ENCODE measurements at regions not wholly inside any gene's neighbourhood (a gene's known extent, or its start where the extent isn't known, plus 50 kb on each side); places are given as distances from the start of the nearest gene placed in this dataset.
"Not testable (repeated sequence)": the region's sequence is repeated elsewhere in the genome, so short reads cannot be mapped to it uniquely, and the experiment has no call there.

DNA sequence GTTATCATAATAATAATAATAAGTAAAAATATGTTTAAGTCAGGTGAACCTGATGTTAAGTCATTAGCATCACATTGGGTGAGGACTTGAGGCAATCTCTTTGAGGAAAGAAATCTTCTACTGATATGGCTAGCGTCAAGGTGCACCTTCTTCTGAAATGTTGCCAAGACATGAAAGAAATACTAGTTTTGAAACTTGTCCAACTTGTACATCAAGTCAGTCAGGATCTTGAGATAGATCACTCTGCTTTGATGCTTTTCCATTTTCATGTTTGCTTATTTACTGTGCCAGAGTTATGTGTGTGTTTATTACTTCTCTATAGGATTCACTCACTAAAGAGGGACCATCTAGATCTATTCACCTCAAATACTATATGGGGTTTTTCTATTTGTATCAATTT is 90.0 kb upstream of the USP15 start:
- Mint-ChIP-seq H3K27me3 (no peaks in the 10 kb centered on the region), H3K4me3 (no peak overlapping the region), H3K4me1 (ENCODE audit: low read depth) (no peaks in the 10 kb centered on the region), H3K9me3 (ENCODE audit: low read depth) (no peaks in the 10 kb centered on the region), H3K36me3 (no peaks in the 10 kb centered on the region), H3K27ac (no peak overlapping the region)

DNA sequence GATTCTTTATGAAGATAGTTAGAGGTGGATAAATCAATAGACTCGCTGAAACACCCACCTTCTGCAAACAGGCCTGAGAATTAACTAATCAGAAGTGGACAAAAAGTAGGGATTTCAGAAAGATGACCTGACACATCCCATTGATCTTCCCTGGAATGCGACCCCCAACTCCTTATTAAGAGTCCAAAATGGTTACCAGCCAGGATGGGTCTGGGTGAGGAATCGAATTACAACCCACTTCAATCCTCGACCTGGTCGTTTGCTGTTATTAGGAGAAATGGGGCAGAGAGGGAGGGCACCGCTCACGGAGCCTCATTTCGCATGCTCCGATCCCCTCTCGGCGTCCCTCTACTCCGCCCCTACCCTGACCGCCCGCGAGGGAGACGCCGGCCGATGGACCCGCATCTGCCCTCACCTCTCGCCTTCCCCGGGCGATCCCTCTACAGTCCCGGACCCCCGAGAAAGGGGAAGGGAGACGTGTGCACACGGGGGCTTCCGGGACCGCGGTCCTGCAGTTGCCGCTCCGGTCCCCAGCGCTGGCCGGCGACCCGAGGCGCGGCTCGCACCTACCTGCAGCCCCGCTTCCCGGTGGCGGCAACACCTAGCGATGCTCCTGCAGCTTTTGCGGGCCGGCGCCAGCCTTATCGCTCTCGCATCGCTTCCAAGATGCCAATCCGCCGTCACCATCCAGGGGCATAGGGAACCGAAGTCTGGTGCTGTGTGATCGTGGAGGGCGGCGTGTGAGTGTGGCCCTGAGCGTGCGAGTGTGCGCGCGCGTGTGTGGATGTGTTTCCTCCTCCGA is 69.3 kb upstream of the USP15 start:
- H3K27me3 Mint-ChIP-seq = peaks cover 23% of the 10 kb centered on the region
- H3K27ac Mint-ChIP-seq = no peak overlapping the region
- no peaks in the 10 kb centered on the region for H3K36me3 Mint-ChIP-seq
- H3K9me3 Mint-ChIP-seq (ENCODE audit: low read depth) = no peaks in the 10 kb centered on the region
- peaks cover 22% of the 10 kb centered on the region for H3K4me1 Mint-ChIP-seq (ENCODE audit: low read depth)
- peak overlapping the region; percentile 89 for H3K4me3 Mint-ChIP-seq

DNA sequence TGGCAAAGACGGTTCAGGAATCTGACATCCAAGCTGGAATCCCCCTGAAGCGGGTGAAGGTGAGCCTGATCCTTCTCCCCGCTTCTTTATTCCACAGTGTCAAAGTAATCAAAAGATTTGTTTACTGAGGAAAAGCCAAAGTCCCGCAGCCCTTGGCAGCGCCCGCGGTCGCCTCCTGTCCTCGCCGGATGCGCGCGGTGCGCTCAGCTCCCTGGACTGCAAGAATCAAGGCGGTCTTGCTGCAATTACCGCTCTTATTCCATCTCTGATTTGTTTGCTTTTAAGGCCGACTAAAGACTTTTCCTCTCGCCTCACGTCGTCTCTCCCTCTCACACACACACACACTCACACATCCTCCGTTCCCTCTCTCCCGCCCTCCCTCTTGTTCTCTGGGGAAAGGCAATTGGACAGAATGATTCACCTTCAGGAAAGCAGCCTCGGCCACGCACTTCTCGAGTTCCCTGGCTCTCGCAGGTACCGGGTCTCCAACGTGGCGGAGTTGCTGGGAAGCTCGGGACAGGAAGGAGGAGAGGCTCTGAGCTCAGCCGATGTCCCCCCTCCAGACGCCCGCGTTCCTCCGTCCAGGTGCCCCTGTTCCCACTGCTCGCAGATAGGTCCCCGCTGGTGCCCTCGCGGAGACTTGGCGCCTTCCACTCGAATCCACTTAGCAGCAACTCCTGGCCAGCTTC is 68.6 kb upstream of the USP15 start:
- H3K9me3 Mint-ChIP-seq (ENCODE audit: low read depth) = no peaks in the 10 kb centered on the region
- H3K36me3 Mint-ChIP-seq = no peaks in the 10 kb centered on the region
- peaks cover 23% of the 10 kb centered on the region for H3K27me3 Mint-ChIP-seq
- H3K4me3 Mint-ChIP-seq = peak overlapping the region; percentile 89
- peaks cover 22% of the 10 kb centered on the region for H3K4me1 Mint-ChIP-seq (ENCODE audit: low read depth)
- H3K27ac Mint-ChIP-seq = no peak overlapping the region

DNA sequence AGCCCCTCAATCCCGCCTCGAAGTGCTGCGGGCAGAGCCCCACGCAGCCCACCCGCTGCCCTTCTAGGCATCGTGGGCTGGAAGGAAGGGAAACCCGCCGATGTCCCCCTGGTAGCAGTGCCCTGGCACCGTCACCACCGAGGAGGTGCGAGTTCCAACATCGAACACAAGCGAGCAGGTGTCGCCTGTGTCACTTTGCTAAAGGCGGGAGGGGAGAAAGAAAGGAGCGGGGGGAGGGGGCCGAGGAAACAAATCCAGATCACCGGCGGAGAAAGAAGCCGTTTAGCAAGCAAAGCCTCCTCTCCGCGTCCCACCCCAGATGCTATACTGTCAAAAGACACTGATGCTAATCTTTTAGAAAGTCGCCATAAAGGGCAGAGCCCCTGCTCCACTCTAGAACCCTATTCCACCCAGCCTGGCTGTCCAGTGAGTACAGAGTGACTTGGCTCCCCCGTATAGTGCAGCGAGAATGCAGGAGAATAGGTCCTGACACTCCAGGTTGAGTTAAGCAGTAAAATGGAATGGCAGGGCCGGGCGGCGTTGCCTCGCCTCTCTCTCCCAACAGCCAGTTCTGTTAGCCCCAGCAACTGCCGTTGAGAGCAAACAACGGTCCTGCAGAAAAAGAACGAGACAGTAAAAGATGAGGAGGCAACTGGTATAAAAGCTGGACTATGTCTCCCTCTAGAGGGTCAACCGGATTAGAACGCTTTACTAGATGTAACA is 67.9 kb upstream of the USP15 start:
- Mint-ChIP-seq H3K4me1 (ENCODE audit: low read depth) (peaks cover 22% of the 10 kb centered on the region), H3K27ac (no peak overlapping the region), H3K36me3 (no peaks in the 10 kb centered on the region), H3K9me3 (ENCODE audit: low read depth) (no peaks in the 10 kb centered on the region), H3K4me3 (peak overlapping the region; percentile 89), H3K27me3 (peaks cover 23% of the 10 kb centered on the region)

DNA sequence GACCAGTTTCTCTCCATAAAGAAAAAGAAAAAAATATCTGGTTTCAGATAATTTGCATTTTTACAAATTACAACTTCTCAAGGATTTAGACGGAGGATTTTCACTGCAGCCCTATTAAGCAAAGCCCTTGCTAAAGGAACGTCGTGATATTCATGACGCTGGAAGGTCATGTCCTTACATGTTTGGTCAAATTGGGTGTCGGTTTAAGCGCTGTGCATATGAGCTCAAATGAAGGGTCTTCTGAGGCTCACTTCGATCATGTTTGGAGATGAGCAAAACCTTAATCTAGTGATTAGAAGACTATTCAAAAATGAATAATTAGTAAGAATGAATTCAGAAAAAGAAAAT is 67.3 kb upstream of the USP15 start:
- Mint-ChIP-seq H3K4me3 (no peak overlapping the region), H3K27ac (no peak overlapping the region), H3K4me1 (ENCODE audit: low read depth) (peaks cover 22% of the 10 kb centered on the region), H3K9me3 (ENCODE audit: low read depth) (peaks cover 1% of the 10 kb centered on the region), H3K27me3 (peaks cover 20% of the 10 kb centered on the region), H3K36me3 (no peaks in the 10 kb centered on the region)

DNA sequence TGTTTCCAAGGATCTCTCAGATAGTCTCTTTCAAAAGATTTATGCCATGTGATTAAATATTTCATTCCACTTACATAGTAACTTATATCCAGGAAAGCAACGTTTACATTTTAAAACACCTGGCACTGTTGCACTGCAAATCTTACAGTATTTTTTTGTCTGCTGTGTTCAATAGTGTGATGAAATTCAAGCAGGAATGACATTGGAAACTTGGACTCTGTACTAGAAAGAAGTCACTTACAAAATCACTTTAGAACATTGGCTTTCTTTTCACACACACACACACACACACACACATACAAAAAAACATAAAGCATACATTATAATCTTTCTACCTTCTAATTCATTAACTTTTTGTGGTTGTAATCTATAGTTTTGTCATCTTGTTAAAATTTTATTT is 66.2 kb upstream of the USP15 start:
- H3K9me3 Mint-ChIP-seq (ENCODE audit: low read depth) = peaks cover 5% of the 10 kb centered on the region
- H3K36me3 Mint-ChIP-seq = no peaks in the 10 kb centered on the region
- H3K27me3 Mint-ChIP-seq = peaks cover 20% of the 10 kb centered on the region
- no peak overlapping the region for H3K27ac Mint-ChIP-seq
- peaks cover 22% of the 10 kb centered on the region for H3K4me1 Mint-ChIP-seq (ENCODE audit: low read depth)
- H3K4me3 Mint-ChIP-seq = no peak overlapping the region

DNA sequence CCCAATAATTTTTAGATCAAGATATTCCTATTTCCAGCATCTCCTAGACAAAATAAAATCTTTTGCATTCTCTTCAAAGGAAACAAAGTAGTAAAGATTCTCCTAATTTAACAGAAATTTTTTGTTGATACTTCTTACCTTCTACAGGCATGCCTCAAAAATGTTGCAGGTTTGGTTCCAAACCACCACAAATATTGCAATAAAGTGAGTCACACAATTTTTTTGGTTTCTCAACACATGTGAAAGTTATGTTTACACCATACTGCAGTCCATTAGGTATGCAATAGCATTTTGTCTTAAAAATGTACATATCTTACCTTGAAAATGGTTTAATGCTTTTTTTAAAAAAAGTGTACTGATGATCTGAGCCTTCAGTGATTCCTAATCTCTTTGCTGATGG is 65.6 kb upstream of the USP15 start:
- peaks cover 5% of the 10 kb centered on the region for H3K9me3 Mint-ChIP-seq (ENCODE audit: low read depth)
- H3K27me3 Mint-ChIP-seq = peaks cover 18% of the 10 kb centered on the region
- no peak overlapping the region for H3K27ac Mint-ChIP-seq
- no peak overlapping the region for H3K4me3 Mint-ChIP-seq
- H3K4me1 Mint-ChIP-seq (ENCODE audit: low read depth) = peaks cover 22% of the 10 kb centered on the region
- H3K36me3 Mint-ChIP-seq = no peaks in the 10 kb centered on the region

DNA sequence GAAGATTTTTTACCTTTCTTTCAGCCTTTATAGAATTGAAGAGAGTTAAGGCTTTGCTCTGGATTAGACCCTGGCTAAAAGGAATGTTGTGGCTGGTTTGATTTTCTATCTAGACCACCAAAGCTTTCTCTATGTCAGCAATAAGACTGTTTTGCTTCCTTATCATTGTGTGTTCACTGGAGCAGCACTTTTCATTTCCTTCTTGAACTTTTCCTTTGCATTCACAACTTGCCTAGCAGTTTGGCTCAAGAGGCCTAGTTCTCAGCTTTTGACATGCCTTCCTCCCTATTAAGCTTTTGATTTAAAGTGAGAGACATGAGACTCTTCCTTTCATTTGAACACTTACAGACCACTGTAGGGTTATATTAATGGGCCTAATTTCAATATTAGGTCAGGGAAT is 64.1 kb upstream of the USP15 start:
- Mint-ChIP-seq H3K27ac (no peak overlapping the region), H3K36me3 (no peaks in the 10 kb centered on the region), H3K4me3 (no peak overlapping the region), H3K4me1 (ENCODE audit: low read depth) (peaks cover 11% of the 10 kb centered on the region), H3K27me3 (peaks cover 9% of the 10 kb centered on the region), H3K9me3 (ENCODE audit: low read depth) (peaks cover 14% of the 10 kb centered on the region)

DNA sequence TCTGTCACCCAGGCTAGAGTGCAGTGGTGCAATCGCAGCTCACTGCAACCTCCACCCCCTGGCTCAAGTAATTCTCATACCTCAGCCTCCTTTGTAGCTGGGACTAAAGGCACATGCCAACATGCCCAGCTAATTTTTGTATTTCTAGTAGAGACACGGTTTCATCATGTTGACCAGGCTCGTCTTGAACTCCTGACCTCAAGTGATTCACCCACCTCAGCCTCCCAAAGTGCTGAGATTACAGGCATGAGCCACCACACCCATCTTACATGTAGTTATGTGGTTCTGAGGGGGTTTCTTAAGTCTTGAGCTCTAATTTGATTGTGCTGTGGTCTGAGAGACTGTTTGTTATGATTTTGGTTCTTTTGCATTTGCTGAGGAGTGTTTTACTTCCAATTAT is 57.3 kb upstream of the USP15 start:
- not testable (repeated sequence) for H3K4me1 Mint-ChIP-seq (ENCODE audit: low read depth); H3K4me3 Mint-ChIP-seq; H3K27ac Mint-ChIP-seq; H3K27me3 Mint-ChIP-seq
- Mint-ChIP-seq H3K36me3 (peaks cover 10% of the 10 kb centered on the region), H3K9me3 (ENCODE audit: low read depth) (peaks cover 33% of the 10 kb centered on the region)

DNA sequence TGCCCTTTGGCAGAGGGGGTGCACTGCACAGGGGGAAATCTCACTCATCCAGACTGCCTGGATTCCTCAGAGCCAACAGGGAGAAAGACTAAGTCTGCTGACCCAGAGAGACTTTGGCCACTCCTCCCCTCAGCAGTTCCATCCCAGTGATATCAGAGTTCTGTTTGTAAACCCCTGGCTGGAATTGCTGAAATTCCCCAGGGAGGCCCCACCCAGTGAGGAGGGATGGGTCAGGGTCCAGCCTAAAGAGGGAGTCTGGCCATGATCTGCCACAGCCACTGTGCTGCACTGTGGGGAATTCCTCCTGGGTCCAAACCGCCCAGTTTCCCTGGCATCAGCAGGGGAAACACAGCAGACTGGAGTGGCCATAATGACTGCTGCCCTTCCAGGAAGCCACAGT is 54.9 kb upstream of the USP15 start:
- no peak overlapping the region for H3K4me3 Mint-ChIP-seq
- H3K27ac Mint-ChIP-seq = no peak overlapping the region
- H3K27me3 Mint-ChIP-seq = peaks cover 3% of the 10 kb centered on the region
- H3K36me3 Mint-ChIP-seq = peaks cover 10% of the 10 kb centered on the region
- peaks cover 2% of the 10 kb centered on the region for H3K4me1 Mint-ChIP-seq (ENCODE audit: low read depth)
- peaks cover 28% of the 10 kb centered on the region for H3K9me3 Mint-ChIP-seq (ENCODE audit: low read depth)

DNA sequence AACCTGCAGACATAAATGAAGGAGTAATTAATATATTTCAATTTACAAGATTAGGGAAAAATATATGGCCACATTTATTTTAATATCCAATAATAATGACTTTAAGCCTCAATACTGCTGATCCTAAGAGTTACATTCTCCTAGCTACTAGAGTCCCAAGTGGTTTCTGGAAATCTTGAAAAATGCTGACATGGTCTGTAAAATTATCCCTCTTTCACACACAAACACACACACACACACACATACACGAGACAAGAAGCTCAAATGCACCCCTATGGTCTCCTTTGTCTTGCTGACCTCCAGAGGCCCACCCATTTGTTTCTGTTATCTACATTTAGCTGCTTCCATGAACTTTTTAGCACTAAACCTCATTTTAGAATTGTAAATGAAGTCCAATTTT is 53.0 kb upstream of the USP15 start:
- H3K36me3 Mint-ChIP-seq = peaks cover 10% of the 10 kb centered on the region
- H3K4me1 Mint-ChIP-seq (ENCODE audit: low read depth) = peaks cover 5% of the 10 kb centered on the region
- H3K27ac Mint-ChIP-seq = no peak overlapping the region
- H3K9me3 Mint-ChIP-seq (ENCODE audit: low read depth) = peaks cover 18% of the 10 kb centered on the region
- peaks cover 3% of the 10 kb centered on the region for H3K27me3 Mint-ChIP-seq
- H3K4me3 Mint-ChIP-seq = no peak overlapping the region

Measured in activated naive CD8-positive, alpha-beta T cell (primary cell).